K562 (cell line): ENCODE measurements at regions not wholly inside any gene's neighbourhood (a gene's known extent, or its start where the extent isn't known, plus 50 kb on each side); places are given as distances from the start of the nearest gene placed in this dataset.

Experiments used
- ATAC-seq: fragments of 200-7000 bp; cut with Tn5 transposase; 3 replicates; pipeline ENCODE4 v1.9.1; 2020; ENCODE audit warnings: moderate library complexity
- BruUV-seq: library from RNA; stranded (reverse); fragments of 400-500 nt; replicated peaks from 2 replicates; lab custom pipeline; 2021; lab: Mats Ljungman, UMichigan
- CTCF ChIA-PET: fragments of 300-600 bp; formaldehyde crosslinking; extraction: SDS; loops from one replicate; lab custom pipeline; 2021; ENCODE audit warnings: low intra/inter-chr PET ratio; lab: Yijun Ruan, JAX
- POLR2A ChIA-PET: fragments of 300-600, 350-650 bp; sonication (Branson Sonifier 250); formaldehyde crosslinking; extraction: SDS; loops from one replicate; lab custom pipeline; 2021; ENCODE audit warnings: antibody characterized with exemption, inconsistent platforms; lab: Yijun Ruan, JAX
- DNase-seq, 4 experiments: peaks; one replicate each; pipeline versions ENCODE4 v3.0.0 to v3.0.0-alpha.2; 2011 to 2018; ENCODE audit warnings: low spot score in 3 of 4, mixed read lengths in 3 of 4; ENCODE audit errors: extremely low read depth in 1 of 4
- FAIRE-seq: peaks from 2 replicates; lab custom pipeline; 2011; peaks lifted over from hg19 to GRCh38; lab: Jason Lieb, UNC
- H2AFZ ChIP-seq: 2 replicates; pipeline ENCODE4 v1.6.0; 2011; ENCODE audit warnings: low read depth, low read length, control low read depth, inconsistent platforms
- H3K27ac ChIP-seq: fragments of 200-600 bp; 3 replicates; pipeline ENCODE4 v1.8.0; 2011; ENCODE audit warnings: low read depth, mild to moderate bottlenecking, control low read depth, inconsistent platforms, low read length, moderate library complexity, mixed read lengths; ENCODE audit errors: extremely low read depth
- H3K27me3 ChIP-seq, 2 experiments: fragments of 300-600 bp in 1 of 2; 2 replicates in 1 of 2; 3 replicates in 1 of 2; pipeline versions ENCODE4 v1.6.0 to v1.8.0; 2011; ENCODE audit warnings: inconsistent platforms in 2 of 2, low read length in 2 of 2, mild to moderate bottlenecking in 1 of 2, mixed read lengths in 1 of 2, moderate library complexity in 1 of 2; ENCODE audit not compliant: control insufficient read depth in 2 of 2, insufficient read depth in 2 of 2
- H3K36me3 ChIP-seq: fragments of 300-600 bp; 3 replicates; pipeline ENCODE4 v1.8.0; 2011; ENCODE audit warnings: mild to moderate bottlenecking, low read length, inconsistent platforms; ENCODE audit not compliant: control insufficient read depth, insufficient read depth
- H3K4me1 ChIP-seq, 2 experiments: fragments of 200-600 bp in 1 of 2; replicated peaks in 1 of 2; 2 replicates in 1 of 2; 3 replicates in 1 of 2; pipeline versions ENCODE4 v1.5.1 to v1.8.0; 2011; ENCODE audit warnings: inconsistent platforms in 2 of 2, low read length in 2 of 2, mild to moderate bottlenecking in 1 of 2, mixed read lengths in 1 of 2, moderate library complexity in 1 of 2; ENCODE audit not compliant: control insufficient read depth in 2 of 2, insufficient read depth in 2 of 2
- H3K4me2 ChIP-seq: 2 replicates; pipeline ENCODE4 v1.6.1; 2011; ENCODE audit warnings: low read length, control low read depth, inconsistent platforms, mixed read lengths; ENCODE audit not compliant: insufficient read depth
- H3K4me3 ChIP-seq: fragments of 200-600 bp; sonication (generic), shearing (Covaris generic); 2 replicates; pipeline ENCODE4 v1.5.1; 2016; ENCODE audit warnings: control low read depth, inconsistent platforms
- H3K79me2 ChIP-seq: fragments of 200-600 bp; 3 replicates; pipeline ENCODE4 v1.8.0; 2011; ENCODE audit warnings: low read length, inconsistent platforms; ENCODE audit not compliant: control insufficient read depth, insufficient read depth
- H3K9ac ChIP-seq, 2 experiments: 2 replicates each; pipeline versions ENCODE4 v1.6.0 to v1.6.1; 2011; ENCODE audit warnings: low read depth in 2 of 2, low read length in 2 of 2, control low read depth in 1 of 2, inconsistent platforms in 1 of 2, mild to moderate bottlenecking in 1 of 2, mixed read lengths in 1 of 2; ENCODE audit not compliant: insufficient read depth in 1 of 2
- H3K9me1 ChIP-seq: one replicate; pipeline ENCODE4 v1.6.0; 2011; ENCODE audit warnings: inconsistent platforms, mild to moderate bottlenecking, low read length, moderate library complexity; ENCODE audit not compliant: control insufficient read depth, insufficient read depth
- H3K9me3 ChIP-seq: replicated peaks from 2 replicates; pipeline ENCODE4 v1.5.1; 2011; ENCODE audit warnings: low read depth, low read length, inconsistent platforms; ENCODE audit not compliant: control insufficient read depth, insufficient read depth
- H4K20me1 ChIP-seq: replicated peaks from 2 replicates; pipeline ENCODE4 v1.6.1; 2011; ENCODE audit warnings: low read length, inconsistent platforms, mixed read lengths; ENCODE audit not compliant: control insufficient read depth, insufficient read depth
- CCAR2 ChIP-seq: fragments of 200-400 bp; formaldehyde crosslinking; IDR thresholded peaks from 2 replicates; pipeline ENCODE4 v1.6.1; 2017; ENCODE audit warnings: mild to moderate bottlenecking, low read depth, low read length
- CHD4 ChIP-seq: fragments of 200-600 bp; sonication (generic); IDR thresholded peaks from 3 replicates; pipeline ENCODE4 v1.6.1; 2012; ENCODE audit warnings: low read depth, mild to moderate bottlenecking, mixed read lengths, low read length, inconsistent platforms; ENCODE audit not compliant: insufficient read depth, insufficient replicate concordance, poor library complexity, severe bottlenecking
- DACH1 ChIP-seq: fragments of 450-650 bp; IDR thresholded peaks from 2 replicates; pipeline ENCODE4 v1.6.1; 2018; ENCODE audit not compliant: partially characterized antibody
- ETV5 ChIP-seq: sonication (generic); formaldehyde crosslinking; IDR thresholded peaks from 2 replicates; pipeline ENCODE4 v1.4.0; 2020; ENCODE audit warnings: low read depth, mild to moderate bottlenecking, missing genetic modification reagents
- GATA2 ChIP-seq: sonication (generic); formaldehyde crosslinking; IDR thresholded peaks from 2 replicates; pipeline ENCODE4 v1.4.0; 2020; ENCODE audit warnings: mild to moderate bottlenecking, missing genetic modification reagents
- GTF2F1 ChIP-seq: IDR thresholded peaks from 2 replicates; pipeline ENCODE4 v1.6.1; 2011; ENCODE audit warnings: low read depth, low read length, improper control_type of control experiment
- POLR2H ChIP-seq: IDR thresholded peaks from 2 replicates; pipeline ENCODE4 v1.6.1; 2016; ENCODE audit warnings: missing genetic modification characterization, low read depth, mild to moderate bottlenecking, control low read depth, missing compliant biosample characterization, moderate library complexity
- RNF2 ChIP-seq: sonication (generic); IDR thresholded peaks from 2 replicates; pipeline ENCODE4 v1.6.1; 2016
- SMAD2 ChIP-seq: fragments of 150-350 bp; IDR thresholded peaks from 2 replicates; pipeline ENCODE4 v1.6.1; 2014; ENCODE audit warnings: low read depth, mild to moderate bottlenecking, low read length
- ZKSCAN8 ChIP-seq: fragments of 200-800 bp; sonication (Bioruptor generic); IDR thresholded peaks from 2 replicates; pipeline ENCODE4 v1.6.1; 2016; ENCODE audit warnings: missing genetic modification characterization, missing compliant biosample characterization
- ZNF134 ChIP-seq: fragments of 250-450 bp; sonication (Bioruptor Pico); conservative IDR thresholded peaks from 2 replicates; pipeline ENCODE4 v1.4.0; 2020
- ZNF23 ChIP-seq: fragments of 250-450 bp; sonication (Bioruptor Pico); IDR thresholded peaks from 2 replicates; pipeline ENCODE4 v1.4.0; 2020; ENCODE audit warnings: mild to moderate bottlenecking
- ZNF512 ChIP-seq: IDR thresholded peaks from 2 replicates; pipeline ENCODE4 v1.6.1; 2016; ENCODE audit warnings: missing genetic modification characterization, missing compliant biosample characterization
- ZNF830 ChIP-seq: fragments of 250-450 bp; sonication (Bioruptor Pico); IDR thresholded peaks from 2 replicates; pipeline ENCODE4 v1.5.0; 2021; ENCODE audit warnings: mild to moderate bottlenecking
- WGBS: fragments of 100-300 bp; shearing (Covaris generic); methylation state at CpG from one replicate; pipeline ENCODE4 v1.1.6; 2016; ENCODE audit warnings: low coverage, mixed read lengths; ENCODE audit not compliant: insufficient coverage; ENCODE audit errors: missing lambda C conversion rate; 5-methylcytosine and 5-hydroxymethylcytosine counted together
- in situ Hi-C: fragments of 300-500 bp; cut with MboI; formaldehyde crosslinking; loops from 4 replicates; pipeline ENCODE4 v1.15.0; 2018; ENCODE audit warnings: inconsistent platforms, mixed read lengths
- intact Hi-C: fragments of 100-400 bp; cut with micrococcal nuclease; formaldehyde crosslinking; loops from 2 replicates; pipeline ENCODE4 v1.14.2; 2022
- TF ChIP-seq, protein P1 (sequence below): fragments of 450-650 bp; formaldehyde crosslinking; IDR thresholded peaks from 2 replicates; pipeline ENCODE4 v1.4.0; 2022; ENCODE audit warnings: mild to moderate bottlenecking, moderate library complexity

DNA sequence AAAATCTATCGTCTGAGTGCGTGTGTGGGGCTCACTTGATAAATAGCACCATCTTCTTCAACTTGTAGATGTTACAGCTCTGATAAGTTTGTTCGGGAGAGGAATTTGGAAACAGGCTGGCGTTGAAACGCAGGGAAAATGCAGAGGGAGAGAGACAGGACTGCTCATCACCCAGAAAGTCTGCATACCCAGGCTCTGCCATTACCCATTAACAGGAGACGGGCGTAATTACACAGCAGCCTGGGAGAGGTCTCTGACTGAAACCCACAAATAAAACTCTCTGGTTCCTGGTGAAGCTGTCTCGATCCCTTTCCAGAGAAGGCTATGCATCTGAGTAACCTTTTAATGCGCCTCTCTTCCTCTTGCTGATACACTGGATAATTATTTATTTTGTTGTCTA, 547.3 kb downstream of the BCL11B start:
- ATAC-seq: no peak
- H3K27me3 ChIP-seq: no peaks in the 10 kb centered on the region
- no peak for FAIRE-seq
- H3K9ac ChIP-seq: no peak overlapping the region
- no peaks in the 10 kb centered on the region for H3K36me3 ChIP-seq
- TF ChIP-seq CHD4 (no peak), GTF2F1 (no peak), RNF2 (no peak), GATA2 (CRISPR knock-in tag) (no peak), ZNF830 (no peak), DACH1 (no peak)
- TF ChIP-seq, protein P1, sequence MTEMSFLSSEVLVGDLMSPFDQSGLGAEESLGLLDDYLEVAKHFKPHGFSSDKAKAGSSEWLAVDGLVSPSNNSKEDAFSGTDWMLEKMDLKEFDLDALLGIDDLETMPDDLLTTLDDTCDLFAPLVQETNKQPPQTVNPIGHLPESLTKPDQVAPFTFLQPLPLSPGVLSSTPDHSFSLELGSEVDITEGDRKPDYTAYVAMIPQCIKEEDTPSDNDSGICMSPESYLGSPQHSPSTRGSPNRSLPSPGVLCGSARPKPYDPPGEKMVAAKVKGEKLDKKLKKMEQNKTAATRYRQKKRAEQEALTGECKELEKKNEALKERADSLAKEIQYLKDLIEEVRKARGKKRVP (CRISPR knock-in tag): no peak
- H2AFZ ChIP-seq: no peak overlapping the region
- no peak overlapping the region for H3K27ac ChIP-seq
- no peaks in the 10 kb centered on the region for H3K9me1 ChIP-seq
- H4K20me1 ChIP-seq: no peaks in the 10 kb centered on the region
- WGBS: 0% methylated on average over 9 of the region's 9 CpGs
- no peaks in the 10 kb centered on the region for H3K9me3 ChIP-seq
- in situ Hi-C loops (no loop called here), intact Hi-C loops (no loop called here)
- H3K4me2 ChIP-seq: no peak overlapping the region
- H3K4me1 ChIP-seq: no peaks in the 10 kb centered on the region
- no peaks in the 10 kb centered on the region for H3K79me2 ChIP-seq
- ChIA-PET CTCF (no interaction called here), POLR2A (no interaction called here)
- no peak overlapping the region for H3K4me3 ChIP-seq
- no peak for DNase-seq
- no TSS peak for BruUV-seq

DNA sequence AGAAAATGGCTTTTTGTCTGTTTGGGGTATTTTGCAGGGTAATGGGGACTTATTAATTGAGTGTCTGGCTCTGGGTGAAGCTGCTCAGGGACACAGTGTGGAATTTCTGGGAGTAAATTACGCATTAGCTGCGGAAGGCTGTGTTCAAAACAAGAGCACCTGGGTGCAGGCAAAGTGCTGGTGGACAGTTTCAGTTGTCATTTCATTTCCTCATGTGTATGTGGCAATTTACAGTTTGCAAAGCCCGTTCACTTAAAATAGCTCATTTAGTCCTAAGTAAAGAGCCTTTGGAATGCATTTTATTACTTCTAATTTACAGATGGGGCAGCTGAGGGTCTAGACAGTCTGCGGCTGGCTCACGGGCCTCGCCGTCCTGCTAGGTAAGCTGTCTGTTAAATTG, 546.8 kb downstream of the BCL11B start:
- Histone ChIP-seq H3K36me3 (no peaks in the 10 kb centered on the region), H3K9me3 (no peaks in the 10 kb centered on the region), H3K27me3 (no peaks in the 10 kb centered on the region), H3K79me2 (no peaks in the 10 kb centered on the region), H3K4me3 (no peak overlapping the region), H3K9me1 (no peaks in the 10 kb centered on the region), H3K4me2 (no peak overlapping the region), H4K20me1 (no peaks in the 10 kb centered on the region), H3K9ac (no peak overlapping the region), H3K4me1 (no peaks in the 10 kb centered on the region), H3K27ac (no peak overlapping the region), H2AFZ (no peak overlapping the region)
- DNase-seq (no peak), FAIRE-seq (no peak), ATAC-seq (no peak)
- ChIA-PET POLR2A (no interaction called here), CTCF (no interaction called here)
- intact Hi-C loops (no loop called here), in situ Hi-C loops (no loop called here)
- WGBS: 1% methylated on average over 7 of the region's 7 CpGs
- BruUV-seq: no TSS peak
- no peak for TF ChIP-seq ETV5
- no peak for TF ChIP-seq ZNF134
- TF ChIP-seq SMAD2: no peak
- no peak for TF ChIP-seq ZKSCAN8
- TF ChIP-seq CCAR2: no peak
- no peak for TF ChIP-seq ZNF512
- TF ChIP-seq ZNF23 (CRISPR knock-in tag): no peak
- no peak for TF ChIP-seq POLR2H (tag)
